HUES6 (cell line): ENCODE measurements at regions not wholly inside any gene's neighbourhood (a gene's known extent, or its start where the extent isn't known, plus 50 kb on each side); places are given as distances from the start of the nearest gene placed in this dataset.
"Not testable (repeated sequence)": the region's sequence is repeated elsewhere in the genome, so short reads cannot be mapped to it uniquely, and the experiment has no call there.

Experiments
- H3K27ac ChIP-seq: 2 replicates; pipeline ENCODE4 v1.7.0; 2013; ENCODE audit warnings: low read depth, mild to moderate bottlenecking, low read length, inconsistent platforms
- H3K27me3 ChIP-seq: 2 replicates; pipeline ENCODE4 v1.6.1; 2013; ENCODE audit warnings: low read length; ENCODE audit not compliant: control insufficient read depth, insufficient read depth
- H3K36me3 ChIP-seq: 2 replicates; pipeline ENCODE4 v1.6.1; 2013; ENCODE audit warnings: low read length; ENCODE audit not compliant: control insufficient read depth, insufficient read depth
- H3K4me1 ChIP-seq: 2 replicates; pipeline ENCODE4 v1.6.1; 2013; ENCODE audit warnings: low read length; ENCODE audit not compliant: control insufficient read depth, insufficient read depth
- H3K4me3 ChIP-seq: 2 replicates; pipeline ENCODE4 v1.5.1; 2013; ENCODE audit warnings: low read depth, low read length
- H3K9ac ChIP-seq: one replicate; pipeline ENCODE4 v1.6.1; 2013; ENCODE audit warnings: mild to moderate bottlenecking, low read length
- H3K9me3 ChIP-seq: 2 replicates; pipeline ENCODE4 v1.6.1; 2013; ENCODE audit warnings: low read depth, low read length; ENCODE audit not compliant: control insufficient read depth, insufficient read depth

- H3K9me3 ChIP-seq = peaks cover 44% of the 10 kb centered on the region
- not testable (repeated sequence) for H3K9ac ChIP-seq, H3K27me3 ChIP-seq, H3K4me3 ChIP-seq, H3K36me3 ChIP-seq, H3K27ac ChIP-seq, H3K4me1 ChIP-seq
Measured at GRCh38 chr1:30155698-30156097, 567.7 kb downstream of the MATN1 start.

DNA sequence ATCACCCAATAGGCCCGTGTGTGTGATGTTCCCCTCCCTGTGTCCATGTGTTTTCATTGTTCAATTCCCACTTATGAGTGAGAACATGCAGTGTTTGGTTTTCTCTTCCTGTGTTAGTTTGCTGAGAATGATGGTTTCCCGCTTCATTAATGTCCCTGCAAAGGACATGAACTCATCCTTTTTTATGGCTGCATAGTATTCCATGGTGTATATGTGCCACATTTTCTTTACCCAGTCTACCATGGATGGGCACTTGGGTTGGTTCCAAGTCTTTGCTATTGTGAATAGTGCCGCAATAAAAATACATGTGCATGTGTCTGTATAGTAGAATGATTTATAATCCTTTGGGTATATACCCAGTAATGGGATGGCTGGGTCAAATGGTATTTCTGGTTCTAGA lies 568.1 kb downstream of the MATN1 start:
- H3K4me1 ChIP-seq, H3K9ac ChIP-seq, H3K36me3 ChIP-seq, H3K27me3 ChIP-seq, H3K27ac ChIP-seq, H3K4me3 ChIP-seq: not testable (repeated sequence)
- peaks cover 46% of the 10 kb centered on the region for H3K9me3 ChIP-seq

DNA sequence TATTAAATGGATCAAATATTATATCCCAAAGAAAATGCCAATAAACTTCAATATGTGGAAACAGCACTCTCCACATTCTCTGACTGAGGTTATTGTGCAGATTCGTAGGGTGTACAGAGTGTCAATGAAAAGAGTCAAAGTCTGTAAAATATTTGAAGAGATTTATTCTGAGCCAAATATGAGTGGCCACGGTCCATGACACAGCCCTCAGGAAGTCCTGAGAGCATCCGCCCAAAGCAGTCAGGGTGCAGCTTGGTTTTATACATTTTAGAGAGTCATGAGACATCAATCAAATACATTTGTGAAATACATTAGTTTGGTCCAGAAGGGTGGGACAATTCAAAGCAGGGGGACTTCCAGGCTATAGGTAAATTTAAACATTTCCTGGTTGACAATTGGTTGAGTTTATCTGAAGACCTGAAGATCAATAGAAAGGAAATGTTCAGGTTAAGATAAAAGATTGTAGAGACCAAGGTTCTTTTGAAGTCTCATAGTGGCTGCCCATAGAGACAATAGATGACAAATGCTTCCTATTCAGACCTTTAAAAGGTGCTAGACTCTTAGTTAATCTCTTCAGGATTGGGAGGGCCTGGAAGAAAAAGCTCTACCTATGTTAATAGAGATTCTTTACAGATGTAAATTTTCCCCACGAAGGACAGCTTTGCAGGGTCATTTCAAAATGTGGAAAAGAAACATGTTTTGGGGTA lies 569.5 kb downstream of the MATN1 start:
- Histone ChIP-seq H3K36me3 (no peaks in the 10 kb centered on the region), H3K4me3 (no peak overlapping the region), H3K27me3 (no peaks in the 10 kb centered on the region), H3K4me1 (peaks cover 3% of the 10 kb centered on the region; the same call in 1 of the 2 replicates), H3K27ac (peak overlapping the region; percentile 62; the same call in 1 of the 2 replicates), H3K9ac (no peak overlapping the region), H3K9me3 (peaks cover 56% of the 10 kb centered on the region)

GRCh38 chr1:30151826-30152225 lies 571.6 kb downstream of the MATN1 start:
- H3K4me1 ChIP-seq = no peaks in the 10 kb centered on the region
- H3K9ac ChIP-seq = no peak overlapping the region
- no peaks in the 10 kb centered on the region for H3K36me3 ChIP-seq
- H3K27me3 ChIP-seq = no peaks in the 10 kb centered on the region
- no peak overlapping the region for H3K4me3 ChIP-seq
- H3K9me3 ChIP-seq = peaks cover 56% of the 10 kb centered on the region
- H3K27ac ChIP-seq = no peak overlapping the region

DNA sequence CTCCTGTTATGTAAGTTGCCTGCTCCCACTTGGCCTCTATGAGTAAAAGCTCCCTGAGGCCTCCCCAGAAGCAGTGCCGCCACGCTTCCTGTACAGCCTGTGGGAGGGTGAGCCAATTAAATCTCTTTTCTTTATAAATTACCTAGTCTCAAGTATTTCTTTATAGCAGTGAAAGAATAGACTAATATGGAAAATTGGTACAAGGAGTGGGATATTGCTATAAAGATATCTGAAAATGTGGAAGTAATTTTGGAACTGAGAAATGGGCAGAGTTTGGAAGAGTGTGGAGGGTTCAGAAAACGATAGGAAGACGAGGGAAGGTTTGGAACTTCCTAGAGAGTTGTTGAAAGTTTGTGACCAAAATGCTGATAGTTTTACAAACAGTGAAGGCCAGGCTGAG lies 572.3 kb downstream of the MATN1 start:
- no peaks in the 10 kb centered on the region for H3K4me1 ChIP-seq
- no peak overlapping the region for H3K27ac ChIP-seq
- no peak overlapping the region for H3K4me3 ChIP-seq
- H3K36me3 ChIP-seq = no peaks in the 10 kb centered on the region
- no peak overlapping the region for H3K9ac ChIP-seq
- H3K9me3 ChIP-seq = peaks cover 53% of the 10 kb centered on the region
- no peaks in the 10 kb centered on the region for H3K27me3 ChIP-seq

DNA sequence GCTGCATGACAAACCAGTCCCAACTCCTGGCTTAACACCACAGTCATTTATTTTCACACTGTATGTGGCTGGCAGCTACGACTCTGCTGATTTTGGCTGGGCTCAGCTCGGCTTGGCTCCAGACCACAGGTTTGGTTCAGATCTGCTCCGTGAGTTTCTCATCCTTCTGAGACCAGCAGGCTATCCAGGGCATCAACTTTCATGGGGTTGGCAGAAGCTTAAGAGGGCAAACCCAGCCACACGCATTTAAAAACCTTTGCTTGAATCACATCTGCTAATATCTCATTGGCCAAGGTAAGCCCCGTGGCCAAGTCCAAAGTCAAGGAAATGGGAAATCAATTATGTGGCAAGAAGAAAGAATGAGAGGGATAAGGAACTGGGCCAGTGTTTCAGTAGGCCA lies 574.2 kb downstream of the MATN1 start:
- Histone ChIP-seq H3K27me3 (no peaks in the 10 kb centered on the region), H3K4me3 (no peak overlapping the region), H3K27ac (no peak overlapping the region), H3K9me3 (peaks cover 60% of the 10 kb centered on the region), H3K36me3 (no peaks in the 10 kb centered on the region), H3K4me1 (no peaks in the 10 kb centered on the region), H3K9ac (no peak overlapping the region)

GRCh38 chr1:30148676-30149075 lies 574.7 kb downstream of the MATN1 start:
- no peaks in the 10 kb centered on the region for H3K36me3 ChIP-seq
- peaks cover 63% of the 10 kb centered on the region for H3K9me3 ChIP-seq
- H3K27me3 ChIP-seq = no peaks in the 10 kb centered on the region
- no peak overlapping the region for H3K9ac ChIP-seq
- no peak overlapping the region for H3K27ac ChIP-seq
- no peaks in the 10 kb centered on the region for H3K4me1 ChIP-seq
- H3K4me3 ChIP-seq = no peak overlapping the region

GRCh38 chr1:30147188-30147587 lies 576.2 kb downstream of the MATN1 start:
- no peak overlapping the region for H3K4me3 ChIP-seq
- no peaks in the 10 kb centered on the region for H3K4me1 ChIP-seq
- H3K27ac ChIP-seq = no peak overlapping the region
- H3K36me3 ChIP-seq = no peaks in the 10 kb centered on the region
- no peaks in the 10 kb centered on the region for H3K27me3 ChIP-seq
- no peak overlapping the region for H3K9ac ChIP-seq
- peaks cover 60% of the 10 kb centered on the region for H3K9me3 ChIP-seq

DNA sequence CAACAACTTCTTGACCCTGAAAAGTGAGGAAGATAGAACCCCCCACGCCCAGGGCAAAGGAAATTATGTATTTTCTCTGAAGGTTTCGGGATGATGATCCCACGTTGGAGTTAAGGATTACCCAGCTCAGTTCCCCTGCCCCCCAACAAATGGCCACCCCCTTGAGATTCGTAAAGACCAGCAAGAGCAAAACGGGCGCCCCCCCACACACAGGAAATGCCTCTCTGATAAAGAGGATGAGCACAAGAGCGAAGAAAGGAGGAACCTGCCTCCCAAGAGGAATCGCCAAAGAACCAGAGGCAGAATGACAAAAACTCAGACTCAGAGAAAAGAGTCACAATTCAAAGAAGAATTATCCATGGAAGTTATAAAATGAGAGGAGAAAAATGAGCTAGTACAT lies 576.9 kb downstream of the MATN1 start:
- H3K9ac ChIP-seq = no peak overlapping the region
- H3K4me3 ChIP-seq = no peak overlapping the region
- no peaks in the 10 kb centered on the region for H3K36me3 ChIP-seq
- H3K4me1 ChIP-seq = no peaks in the 10 kb centered on the region
- H3K9me3 ChIP-seq = peaks cover 55% of the 10 kb centered on the region
- no peaks in the 10 kb centered on the region for H3K27me3 ChIP-seq
- no peak overlapping the region for H3K27ac ChIP-seq

GRCh38 chr1:30145723-30146303 lies 577.6 kb downstream of the MATN1 start:
- Histone ChIP-seq H3K27me3 (no peaks in the 10 kb centered on the region), H3K4me1 (no peaks in the 10 kb centered on the region), H3K36me3 (no peaks in the 10 kb centered on the region), H3K4me3 (no peak overlapping the region), H3K9ac (no peak overlapping the region), H3K27ac (no peak overlapping the region), H3K9me3 (peaks cover 49% of the 10 kb centered on the region)

GRCh38 chr1:30144831-30145230 lies 578.6 kb downstream of the MATN1 start:
- H3K27me3 ChIP-seq = no peaks in the 10 kb centered on the region
- H3K9ac ChIP-seq = no peak overlapping the region
- H3K36me3 ChIP-seq = no peaks in the 10 kb centered on the region
- no peak overlapping the region for H3K4me3 ChIP-seq
- peaks cover 54% of the 10 kb centered on the region for H3K9me3 ChIP-seq
- H3K27ac ChIP-seq = no peak overlapping the region
- no peaks in the 10 kb centered on the region for H3K4me1 ChIP-seq
